SK-N-SH (cell line): ENCODE measurements at regions not wholly inside any gene's neighbourhood (a gene's known extent, or its start where the extent isn't known, plus 50 kb on each side); places are given as distances from the start of the nearest gene placed in this dataset.

Experiments used
- CTCF ChIA-PET: fragments of 300-600, 350-600 bp; formaldehyde crosslinking; extraction: SDS; loops from one replicate; lab custom pipeline; 2021; lab: Yijun Ruan, JAX
- POLR2A ChIA-PET: fragments of 350-600 bp; sonication (Branson Sonifier 250); formaldehyde crosslinking; extraction: SDS; loops from one replicate; lab custom pipeline; 2020; ENCODE audit warnings: antibody characterized with exemption, inconsistent platforms; lab: Yijun Ruan, JAX
- DNase-seq: peaks from one replicate; pipeline ENCODE4 v3.0.0; 2012
- H2AFZ ChIP-seq: fragments of 200-600 bp; sonication (generic); 2 replicates; pipeline ENCODE4 v1.8.1; 2016; ENCODE audit warnings: antibody characterized with exemption, mild to moderate bottlenecking, low read depth
- H3F3A ChIP-seq: fragments of 200-600 bp; sonication (generic); replicated peaks from 2 replicates; pipeline ENCODE3; 2016; ENCODE audit warnings: antibody characterized with exemption, mild to moderate bottlenecking; ENCODE audit not compliant: insufficient read depth
- H3K27ac ChIP-seq, 2 experiments: fragments of 200-500 bp in 1 of 2; fragments of 200-600 bp in 1 of 2; sonication (Bioruptor generic) in 1 of 2; sonication (generic), shearing (Covaris generic) in 1 of 2; 2 replicates each; pipeline versions ENCODE4 v1.5.1 to v1.6.1; 2014 to 2016; ENCODE audit warnings: low read depth in 2 of 2, inconsistent platforms in 1 of 2, low read length in 1 of 2, mild to moderate bottlenecking in 1 of 2, mixed read lengths in 1 of 2
- H3K27me3 ChIP-seq: fragments of 200-600 bp; sonication (generic), shearing (Covaris generic); 2 replicates; pipeline ENCODE4 v1.6.1; 2016; ENCODE audit warnings: mixed run types; ENCODE audit not compliant: insufficient read depth
- H3K36me3 ChIP-seq, 2 experiments: fragments of 200-500 bp in 1 of 2; fragments of 200-600 bp in 1 of 2; sonication (Bioruptor generic) in 1 of 2; sonication (generic) in 1 of 2; replicated peaks in 1 of 2; 2 replicates each; pipeline versions ENCODE3 to v1.5.1; 2014 to 2016; ENCODE audit warnings: low read length in 1 of 2, mild to moderate bottlenecking in 1 of 2; ENCODE audit not compliant: insufficient read depth in 2 of 2, control insufficient read depth in 1 of 2
- H3K4me1 ChIP-seq, 2 experiments: fragments of 200-500 bp in 1 of 2; fragments of 200-600 bp in 1 of 2; sonication (Bioruptor generic) in 1 of 2; sonication (generic), shearing (Covaris generic) in 1 of 2; 2 replicates each; pipeline versions ENCODE4 v1.5.1 to v1.6.1; 2014 to 2016; ENCODE audit warnings: low read depth in 1 of 2, low read length in 1 of 2, mixed run types in 1 of 2; ENCODE audit not compliant: insufficient read depth in 2 of 2, control insufficient read depth in 1 of 2
- H3K4me2 ChIP-seq: fragments of 200-600 bp; sonication (generic), shearing (Covaris generic); 2 replicates; pipeline ENCODE4 v1.6.1; 2017; ENCODE audit warnings: mixed run types
- H3K4me3 ChIP-seq, 2 experiments: fragments of 200-500 bp in 1 of 2; fragments of 200-600 bp in 1 of 2; sonication (Bioruptor generic) in 1 of 2; sonication (generic), shearing (Covaris generic) in 1 of 2; 2 replicates each; pipeline versions ENCODE4 v1.5.1 to v1.8.1; 2014 to 2016; ENCODE audit warnings: low read depth in 2 of 2, inconsistent platforms in 1 of 2, low read length in 1 of 2, mild to moderate bottlenecking in 1 of 2, mixed read lengths in 1 of 2, moderate library complexity in 1 of 2
- H3K79me2 ChIP-seq: fragments of 200-600 bp; sonication (generic); 2 replicates; pipeline ENCODE4 v1.8.1; 2017; ENCODE audit warnings: mild to moderate bottlenecking; ENCODE audit not compliant: insufficient read depth
- H3K9ac ChIP-seq: fragments of 200-600 bp; sonication (generic); 2 replicates; pipeline ENCODE4 v1.6.1; 2017; ENCODE audit warnings: mixed run types
- H3K9me2 ChIP-seq: fragments of 200-600 bp; sonication (generic); 2 replicates; pipeline ENCODE4 v1.6.1; 2017; ENCODE audit warnings: mixed run types
- H3K9me3 ChIP-seq: fragments of 200-600 bp; sonication (generic); 2 replicates; pipeline ENCODE4 v1.6.1; 2017; ENCODE audit warnings: mixed run types, mild to moderate bottlenecking, moderate library complexity
- H4K20me1 ChIP-seq: fragments of 200-600 bp; sonication (generic); 2 replicates; pipeline ENCODE4 v1.6.1; 2017; ENCODE audit warnings: mild to moderate bottlenecking, mixed run types; ENCODE audit not compliant: insufficient read depth
- FOSL2 ChIP-seq: IDR thresholded peaks from 2 replicates; pipeline ENCODE4 v1.4.0; 2012; ENCODE audit warnings: low read depth, mild to moderate bottlenecking, moderate library complexity, borderline replicate concordance
- FOXJ3 ChIP-seq: sonication (generic); formaldehyde crosslinking; IDR thresholded peaks from 2 replicates; pipeline ENCODE4 v1.5.1; 2020; ENCODE audit warnings: mild to moderate bottlenecking, missing genetic modification reagents
- GABPA ChIP-seq: IDR thresholded peaks from 2 replicates; pipeline ENCODE4 v1.4.0; 2012; ENCODE audit warnings: low read depth, mild to moderate bottlenecking
- GATA2 ChIP-seq: sonication (generic); formaldehyde crosslinking; IDR thresholded peaks from 2 replicates; pipeline ENCODE4 v1.5.0; 2020; ENCODE audit warnings: mild to moderate bottlenecking, missing genetic modification reagents
- IRF3 ChIP-seq: fragments of 150-350 bp; IDR thresholded peaks from 2 replicates; pipeline ENCODE4 v1.6.1; 2016; ENCODE audit warnings: mild to moderate bottlenecking, low read depth, low read length
- NFIC ChIP-seq: IDR thresholded peaks from 2 replicates; pipeline ENCODE4 v1.4.0; 2012; ENCODE audit warnings: borderline replicate concordance
- RAD21 ChIP-seq: IDR thresholded peaks from 2 replicates; pipeline ENCODE4 v1.6.1; 2012; ENCODE audit warnings: mild to moderate bottlenecking, low read length
- RCOR1 ChIP-seq: fragments of 150-350 bp; IDR thresholded peaks from 2 replicates; pipeline ENCODE4 v1.6.1; 2017; ENCODE audit warnings: antibody characterized with exemption, low read length
- REST ChIP-seq: IDR thresholded peaks from 2 replicates; pipeline ENCODE4 v1.6.1; 2012; ENCODE audit warnings: mild to moderate bottlenecking, low read depth, low read length, moderate library complexity
- RFX5 ChIP-seq: IDR thresholded peaks from 2 replicates; pipeline ENCODE4 v1.6.1; 2012; ENCODE audit warnings: mild to moderate bottlenecking, improper control_type of control experiment, low read length
- SIN3A ChIP-seq: IDR thresholded peaks from 2 replicates; pipeline ENCODE4 v1.6.1; 2012; ENCODE audit warnings: low read depth, mild to moderate bottlenecking, low read length, moderate library complexity, borderline replicate concordance
- SMC3 ChIP-seq: IDR thresholded peaks from 2 replicates; pipeline ENCODE4 v1.6.1; 2012; ENCODE audit warnings: low read depth, low read length, improper control_type of control experiment
- ZBTB33 ChIP-seq: IDR thresholded peaks from 2 replicates; pipeline ENCODE4 v1.4.0; 2012; ENCODE audit warnings: low read depth, borderline replicate concordance
- WGBS: methylation state at CpG from one replicate; pipeline ENCODE4 v1.1.6; 2017; ENCODE audit warnings: low lambda C conversion rate; 5-methylcytosine and 5-hydroxymethylcytosine counted together

- Histone ChIP-seq H3K9me2 (no peaks in the 10 kb centered on the region), H2AFZ (no peak overlapping the region), H3K79me2 (no peaks in the 10 kb centered on the region), H3K36me3 (no peaks in the 10 kb centered on the region), H3K4me3 (no peak overlapping the region), H3F3A (no peaks in the 10 kb centered on the region), H3K4me2 (no peak overlapping the region), H3K9me3 (no peaks in the 10 kb centered on the region), H3K27me3 (no peaks in the 10 kb centered on the region), H4K20me1 (no peaks in the 10 kb centered on the region), H3K9ac (no peak overlapping the region), H3K27ac (no peak overlapping the region), H3K4me1 (no peaks in the 10 kb centered on the region)
- CTCF ChIA-PET = no interaction called here
- POLR2A ChIA-PET = no interaction called here
- WGBS = 32% methylated on average over 3 of the region's 3 CpGs
- no peak for DNase-seq
- TF ChIP-seq RFX5 = no peak
- no peak for TF ChIP-seq REST
- no peak for TF ChIP-seq RAD21
- no peak for TF ChIP-seq FOSL2
- TF ChIP-seq SMC3 = no peak
- TF ChIP-seq GATA2 (CRISPR knock-in tag) = no peak
- no peak for TF ChIP-seq GABPA
- no peak for TF ChIP-seq IRF3
- TF ChIP-seq SIN3A = no peak
- no peak for TF ChIP-seq FOXJ3 (CRISPR knock-in tag)
- TF ChIP-seq RCOR1 = no peak
- no peak for TF ChIP-seq ZBTB33
- no peak for TF ChIP-seq NFIC
Observed at GRCh38 chr11:80638296-80638695, 1197.5 kb upstream of the TENM4 start.
